K562 (cell line): ENCODE measurements at regions not wholly inside any gene's neighbourhood (a gene's known extent, or its start where the extent isn't known, plus 50 kb on each side); places are given as distances from the start of the nearest gene placed in this dataset.

Experiments
- TF ChIP-seq, protein P1 (sequence below): fragments of 450-650 bp; formaldehyde crosslinking; IDR thresholded peaks from 2 replicates; pipeline ENCODE4 v1.4.0; 2022; ENCODE audit warnings: mild to moderate bottlenecking, moderate library complexity
- TF ChIP-seq, protein P2 (sequence below): sonication (generic); formaldehyde crosslinking; IDR thresholded peaks from 2 replicates; pipeline ENCODE4 v1.8.0; 2023; ENCODE audit warnings: missing genetic modification reagents, mild to moderate bottlenecking, borderline replicate concordance
- TF ChIP-seq, protein P3 (sequence below): fragments of 450-650 bp; IDR thresholded peaks from 2 replicates; pipeline ENCODE4 v1.7.1; 2018; ENCODE audit warnings: mild to moderate bottlenecking, low read depth; ENCODE audit not compliant: partially characterized antibody
- TF ChIP-seq, protein P4 (sequence below): sonication (generic); formaldehyde crosslinking; IDR thresholded peaks from 2 replicates; pipeline ENCODE4 v1.8.1; 2023; ENCODE audit warnings: missing genetic modification reagents, mild to moderate bottlenecking, borderline replicate concordance

DNA sequence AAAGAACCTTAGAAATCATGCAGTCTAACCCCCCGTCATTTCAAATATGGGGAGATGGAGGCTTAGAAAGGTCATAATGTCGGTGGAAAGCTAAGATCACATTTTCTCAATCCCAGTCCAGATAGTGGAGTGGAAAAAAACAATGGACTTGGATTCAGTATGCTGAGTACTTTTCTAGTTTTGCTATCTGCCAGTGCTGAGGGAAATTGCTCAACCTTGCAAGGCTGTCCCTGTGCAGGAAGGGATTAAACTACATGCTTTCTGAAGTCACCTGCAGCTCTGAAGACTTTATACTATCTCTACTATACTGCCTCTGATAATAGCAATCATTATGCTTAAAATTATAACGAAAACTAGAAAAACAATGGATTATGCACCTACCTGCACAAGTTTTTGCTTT lies 272.8 kb downstream of the LRIG3 start (continued):
- TF ChIP-seq, protein P1, sequence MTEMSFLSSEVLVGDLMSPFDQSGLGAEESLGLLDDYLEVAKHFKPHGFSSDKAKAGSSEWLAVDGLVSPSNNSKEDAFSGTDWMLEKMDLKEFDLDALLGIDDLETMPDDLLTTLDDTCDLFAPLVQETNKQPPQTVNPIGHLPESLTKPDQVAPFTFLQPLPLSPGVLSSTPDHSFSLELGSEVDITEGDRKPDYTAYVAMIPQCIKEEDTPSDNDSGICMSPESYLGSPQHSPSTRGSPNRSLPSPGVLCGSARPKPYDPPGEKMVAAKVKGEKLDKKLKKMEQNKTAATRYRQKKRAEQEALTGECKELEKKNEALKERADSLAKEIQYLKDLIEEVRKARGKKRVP (CRISPR knock-in tag): no peak
- TF ChIP-seq, protein P2, sequence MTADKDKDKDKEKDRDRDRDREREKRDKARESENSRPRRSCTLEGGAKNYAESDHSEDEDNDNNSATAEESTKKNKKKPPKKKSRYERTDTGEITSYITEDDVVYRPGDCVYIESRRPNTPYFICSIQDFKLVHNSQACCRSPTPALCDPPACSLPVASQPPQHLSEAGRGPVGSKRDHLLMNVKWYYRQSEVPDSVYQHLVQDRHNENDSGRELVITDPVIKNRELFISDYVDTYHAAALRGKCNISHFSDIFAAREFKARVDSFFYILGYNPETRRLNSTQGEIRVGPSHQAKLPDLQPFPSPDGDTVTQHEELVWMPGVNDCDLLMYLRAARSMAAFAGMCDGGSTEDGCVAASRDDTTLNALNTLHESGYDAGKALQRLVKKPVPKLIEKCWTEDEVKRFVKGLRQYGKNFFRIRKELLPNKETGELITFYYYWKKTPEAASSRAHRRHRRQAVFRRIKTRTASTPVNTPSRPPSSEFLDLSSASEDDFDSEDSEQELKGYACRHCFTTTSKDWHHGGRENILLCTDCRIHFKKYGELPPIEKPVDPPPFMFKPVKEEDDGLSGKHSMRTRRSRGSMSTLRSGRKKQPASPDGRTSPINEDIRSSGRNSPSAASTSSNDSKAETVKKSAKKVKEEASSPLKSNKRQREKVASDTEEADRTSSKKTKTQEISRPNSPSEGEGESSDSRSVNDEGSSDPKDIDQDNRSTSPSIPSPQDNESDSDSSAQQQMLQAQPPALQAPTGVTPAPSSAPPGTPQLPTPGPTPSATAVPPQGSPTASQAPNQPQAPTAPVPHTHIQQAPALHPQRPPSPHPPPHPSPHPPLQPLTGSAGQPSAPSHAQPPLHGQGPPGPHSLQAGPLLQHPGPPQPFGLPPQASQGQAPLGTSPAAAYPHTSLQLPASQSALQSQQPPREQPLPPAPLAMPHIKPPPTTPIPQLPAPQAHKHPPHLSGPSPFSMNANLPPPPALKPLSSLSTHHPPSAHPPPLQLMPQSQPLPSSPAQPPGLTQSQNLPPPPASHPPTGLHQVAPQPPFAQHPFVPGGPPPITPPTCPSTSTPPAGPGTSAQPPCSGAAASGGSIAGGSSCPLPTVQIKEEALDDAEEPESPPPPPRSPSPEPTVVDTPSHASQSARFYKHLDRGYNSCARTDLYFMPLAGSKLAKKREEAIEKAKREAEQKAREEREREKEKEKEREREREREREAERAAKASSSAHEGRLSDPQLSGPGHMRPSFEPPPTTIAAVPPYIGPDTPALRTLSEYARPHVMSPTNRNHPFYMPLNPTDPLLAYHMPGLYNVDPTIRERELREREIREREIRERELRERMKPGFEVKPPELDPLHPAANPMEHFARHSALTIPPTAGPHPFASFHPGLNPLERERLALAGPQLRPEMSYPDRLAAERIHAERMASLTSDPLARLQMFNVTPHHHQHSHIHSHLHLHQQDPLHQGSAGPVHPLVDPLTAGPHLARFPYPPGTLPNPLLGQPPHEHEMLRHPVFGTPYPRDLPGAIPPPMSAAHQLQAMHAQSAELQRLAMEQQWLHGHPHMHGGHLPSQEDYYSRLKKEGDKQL: no peak
- TF ChIP-seq, protein P3, sequence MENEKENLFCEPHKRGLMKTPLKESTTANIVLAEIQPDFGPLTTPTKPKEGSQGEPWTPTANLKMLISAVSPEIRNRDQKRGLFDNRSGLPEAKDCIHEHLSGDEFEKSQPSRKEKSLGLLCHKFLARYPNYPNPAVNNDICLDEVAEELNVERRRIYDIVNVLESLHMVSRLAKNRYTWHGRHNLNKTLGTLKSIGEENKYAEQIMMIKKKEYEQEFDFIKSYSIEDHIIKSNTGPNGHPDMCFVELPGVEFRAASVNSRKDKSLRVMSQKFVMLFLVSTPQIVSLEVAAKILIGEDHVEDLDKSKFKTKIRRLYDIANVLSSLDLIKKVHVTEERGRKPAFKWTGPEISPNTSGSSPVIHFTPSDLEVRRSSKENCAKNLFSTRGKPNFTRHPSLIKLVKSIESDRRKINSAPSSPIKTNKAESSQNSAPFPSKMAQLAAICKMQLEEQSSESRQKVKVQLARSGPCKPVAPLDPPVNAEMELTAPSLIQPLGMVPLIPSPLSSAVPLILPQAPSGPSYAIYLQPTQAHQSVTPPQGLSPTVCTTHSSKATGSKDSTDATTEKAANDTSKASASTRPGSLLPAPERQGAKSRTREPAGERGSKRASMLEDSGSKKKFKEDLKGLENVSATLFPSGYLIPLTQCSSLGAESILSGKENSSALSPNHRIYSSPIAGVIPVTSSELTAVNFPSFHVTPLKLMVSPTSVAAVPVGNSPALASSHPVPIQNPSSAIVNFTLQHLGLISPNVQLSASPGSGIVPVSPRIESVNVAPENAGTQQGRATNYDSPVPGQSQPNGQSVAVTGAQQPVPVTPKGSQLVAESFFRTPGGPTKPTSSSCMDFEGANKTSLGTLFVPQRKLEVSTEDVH: no peak
- TF ChIP-seq, protein P4, sequence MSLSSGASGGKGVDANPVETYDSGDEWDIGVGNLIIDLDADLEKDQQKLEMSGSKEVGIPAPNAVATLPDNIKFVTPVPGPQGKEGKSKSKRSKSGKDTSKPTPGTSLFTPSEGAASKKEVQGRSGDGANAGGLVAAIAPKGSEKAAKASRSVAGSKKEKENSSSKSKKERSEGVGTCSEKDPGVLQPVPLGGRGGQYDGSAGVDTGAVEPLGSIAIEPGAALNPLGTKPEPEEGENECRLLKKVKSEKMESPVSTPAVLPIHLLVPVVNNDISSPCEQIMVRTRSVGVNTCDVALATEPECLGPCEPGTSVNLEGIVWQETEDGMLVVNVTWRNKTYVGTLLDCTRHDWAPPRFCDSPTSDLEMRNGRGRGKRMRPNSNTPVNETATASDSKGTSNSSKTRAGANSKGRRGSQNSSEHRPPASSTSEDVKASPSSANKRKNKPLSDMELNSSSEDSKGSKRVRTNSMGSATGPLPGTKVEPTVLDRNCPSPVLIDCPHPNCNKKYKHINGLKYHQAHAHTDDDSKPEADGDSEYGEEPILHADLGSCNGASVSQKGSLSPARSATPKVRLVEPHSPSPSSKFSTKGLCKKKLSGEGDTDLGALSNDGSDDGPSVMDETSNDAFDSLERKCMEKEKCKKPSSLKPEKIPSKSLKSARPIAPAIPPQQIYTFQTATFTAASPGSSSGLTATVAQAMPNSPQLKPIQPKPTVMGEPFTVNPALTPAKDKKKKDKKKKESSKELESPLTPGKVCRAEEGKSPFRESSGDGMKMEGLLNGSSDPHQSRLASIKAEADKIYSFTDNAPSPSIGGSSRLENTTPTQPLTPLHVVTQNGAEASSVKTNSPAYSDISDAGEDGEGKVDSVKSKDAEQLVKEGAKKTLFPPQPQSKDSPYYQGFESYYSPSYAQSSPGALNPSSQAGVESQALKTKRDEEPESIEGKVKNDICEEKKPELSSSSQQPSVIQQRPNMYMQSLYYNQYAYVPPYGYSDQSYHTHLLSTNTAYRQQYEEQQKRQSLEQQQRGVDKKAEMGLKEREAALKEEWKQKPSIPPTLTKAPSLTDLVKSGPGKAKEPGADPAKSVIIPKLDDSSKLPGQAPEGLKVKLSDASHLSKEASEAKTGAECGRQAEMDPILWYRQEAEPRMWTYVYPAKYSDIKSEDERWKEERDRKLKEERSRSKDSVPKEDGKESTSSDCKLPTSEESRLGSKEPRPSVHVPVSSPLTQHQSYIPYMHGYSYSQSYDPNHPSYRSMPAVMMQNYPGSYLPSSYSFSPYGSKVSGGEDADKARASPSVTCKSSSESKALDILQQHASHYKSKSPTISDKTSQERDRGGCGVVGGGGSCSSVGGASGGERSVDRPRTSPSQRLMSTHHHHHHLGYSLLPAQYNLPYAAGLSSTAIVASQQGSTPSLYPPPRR (CRISPR knock-in tag): no peak
